Epithelial cell of esophagus (primary cell): ENCODE measurements at regions not wholly inside any gene's neighbourhood (a gene's known extent, or its start where the extent isn't known, plus 50 kb on each side); places are given as distances from the start of the nearest gene placed in this dataset.

Experiments used
- DNase-seq: peaks from one replicate; pipeline ENCODE4 v3.0.0; 2010; ENCODE audit warnings: low read depth
- H3K4me3 ChIP-seq: 2 replicates; pipeline ENCODE4 v1.5.1; 2011; ENCODE audit warnings: mild to moderate bottlenecking, low read length, control low read depth
- CTCF ChIP-seq: IDR thresholded peaks from 2 replicates; pipeline ENCODE4 v1.5.1; 2011; ENCODE audit warnings: low read depth, mild to moderate bottlenecking, low read length, control low read depth, inconsistent platforms; ENCODE audit not compliant: insufficient read depth; ENCODE audit errors: missing control alignments

GRCh38 chr10:28434063-28434462, 98.9 kb upstream of the WAC start:
- no peak for TF ChIP-seq CTCF
- no peak overlapping the region for H3K4me3 ChIP-seq
- DNase-seq: no peak

- no peak for DNase-seq
- no peak for TF ChIP-seq CTCF
- no peak overlapping the region for H3K4me3 ChIP-seq
Observed at GRCh38 chr10:28442403-28442802, 90.5 kb upstream of the WAC start.

GRCh38 chr10:28444031-28444430, 88.9 kb upstream of the WAC start:
- DNase-seq: no peak
- TF ChIP-seq CTCF: no peak
- no peak overlapping the region for H3K4me3 ChIP-seq

- DNase-seq: no peak
- no peak for TF ChIP-seq CTCF
- H3K4me3 ChIP-seq: no peak overlapping the region
Observed at GRCh38 chr10:28445516-28445915, 87.4 kb upstream of the WAC start.

- DNase-seq: no peak
- no peak for TF ChIP-seq CTCF
- no peak overlapping the region for H3K4me3 ChIP-seq
Observed at GRCh38 chr10:28449382-28449781, 83.5 kb upstream of the WAC start.

GRCh38 chr10:28449926-28450325, 83.0 kb upstream of the WAC start:
- TF ChIP-seq CTCF: no peak
- H3K4me3 ChIP-seq: no peak overlapping the region
- DNase-seq: no peak

- DNase-seq: no peak
- H3K4me3 ChIP-seq: no peak overlapping the region
- TF ChIP-seq CTCF: no peak
Observed at GRCh38 chr10:28453926-28454325, 79.0 kb upstream of the WAC start.
